NAMALWA (cell line): ENCODE measurements at regions not wholly inside any gene's neighbourhood (a gene's known extent, or its start where the extent isn't known, plus 50 kb on each side); places are given as distances from the start of the nearest gene placed in this dataset.
"Not testable (repeated sequence)": the region's sequence is repeated elsewhere in the genome, so short reads cannot be mapped to it uniquely, and the experiment has no call there.

Experiments
- DNase-seq: peaks from one replicate; pipeline ENCODE4 v3.0.0-alpha.2; 2015; ENCODE audit warnings: low spot score

DNA sequence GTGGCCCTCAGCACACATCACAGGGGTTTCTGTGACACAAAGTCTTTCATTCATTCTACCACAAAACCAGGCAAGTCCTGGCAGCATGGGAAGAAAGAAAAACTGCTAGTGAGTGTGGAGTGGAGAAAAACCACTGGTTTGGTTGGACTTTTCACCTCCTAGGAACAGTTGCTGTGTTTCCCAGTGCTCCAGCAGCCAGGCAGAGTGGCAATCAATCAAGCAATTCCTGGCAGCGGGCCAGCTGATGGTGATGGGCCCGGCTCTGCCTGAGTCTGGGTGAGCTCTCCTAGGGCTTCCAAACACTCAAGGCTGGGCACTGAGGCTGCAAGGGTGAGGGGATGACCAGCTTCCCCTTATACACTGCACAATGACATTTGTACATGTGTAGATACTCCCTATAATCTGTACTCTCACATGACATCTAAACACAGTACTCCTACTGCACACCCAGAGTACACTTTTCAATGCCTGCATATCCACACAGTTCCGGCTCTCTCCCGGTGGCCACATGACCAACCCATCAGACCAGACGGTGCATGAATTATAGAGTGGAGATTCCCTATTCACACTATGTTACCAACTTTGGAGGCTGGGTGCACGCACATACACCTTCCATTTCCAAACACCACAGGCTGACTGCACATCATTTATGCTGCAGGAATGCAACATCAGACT is 156.6 kb downstream of the UNC5CL start:
- DNase-seq = no peak

DNA sequence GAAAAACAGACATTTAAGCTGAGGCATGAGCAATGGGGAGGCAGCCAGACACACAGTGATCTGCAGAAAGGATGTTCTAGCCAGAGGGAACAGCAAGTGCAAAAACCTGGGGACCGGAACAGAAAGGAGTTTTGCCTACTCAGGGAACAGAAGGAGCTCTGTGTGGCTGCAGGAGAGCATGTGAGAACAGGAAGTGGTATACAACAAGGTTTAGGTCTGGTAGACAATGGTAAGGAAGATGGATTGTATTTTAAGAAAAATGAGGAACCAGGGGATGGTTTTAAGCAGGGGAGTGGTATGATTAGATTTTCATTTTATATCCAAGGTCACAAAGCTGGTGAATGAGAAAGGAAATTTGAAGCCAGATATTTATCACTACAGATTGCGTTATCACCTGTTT is 157.5 kb downstream of the UNC5CL start:
- DNase-seq = no peak

DNA sequence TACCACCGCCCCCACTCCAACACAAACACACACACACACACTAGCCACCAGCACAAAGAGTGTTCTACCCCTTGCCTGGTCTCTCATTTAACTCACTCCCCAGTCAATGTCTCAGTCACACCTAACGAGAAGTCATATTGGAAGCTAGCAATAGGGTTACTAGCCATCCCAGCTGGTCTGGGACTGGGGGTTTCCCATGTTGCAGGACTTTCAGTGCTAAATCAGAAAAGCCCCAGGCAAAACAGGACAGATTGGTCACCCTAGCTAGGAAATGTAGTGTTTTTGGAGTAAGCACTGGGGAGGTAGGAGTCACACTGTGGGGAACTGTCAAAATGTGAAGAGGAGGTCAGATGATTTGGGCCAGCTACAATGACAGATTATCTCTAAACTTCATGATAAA is 158.1 kb downstream of the UNC5CL start:
- no peak for DNase-seq

DNA sequence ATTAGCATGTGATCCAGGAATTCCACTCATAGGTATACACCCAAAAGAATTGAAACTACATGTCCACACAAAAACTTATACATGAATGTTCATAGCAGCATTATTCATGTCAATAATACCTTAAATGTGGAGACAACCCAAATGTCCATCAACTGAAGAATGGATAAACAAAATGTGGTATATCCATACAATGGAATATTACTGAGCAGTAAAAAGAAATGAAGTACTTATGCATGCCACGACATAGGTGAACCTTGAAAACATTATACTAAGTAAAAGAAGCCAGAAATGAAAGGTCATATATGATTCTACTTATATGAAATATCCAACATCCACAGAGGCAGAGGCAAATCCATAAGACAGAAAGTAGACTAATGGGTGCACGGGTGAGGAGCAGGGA is 159.9 kb downstream of the UNC5CL start:
- DNase-seq = no peak

DNA sequence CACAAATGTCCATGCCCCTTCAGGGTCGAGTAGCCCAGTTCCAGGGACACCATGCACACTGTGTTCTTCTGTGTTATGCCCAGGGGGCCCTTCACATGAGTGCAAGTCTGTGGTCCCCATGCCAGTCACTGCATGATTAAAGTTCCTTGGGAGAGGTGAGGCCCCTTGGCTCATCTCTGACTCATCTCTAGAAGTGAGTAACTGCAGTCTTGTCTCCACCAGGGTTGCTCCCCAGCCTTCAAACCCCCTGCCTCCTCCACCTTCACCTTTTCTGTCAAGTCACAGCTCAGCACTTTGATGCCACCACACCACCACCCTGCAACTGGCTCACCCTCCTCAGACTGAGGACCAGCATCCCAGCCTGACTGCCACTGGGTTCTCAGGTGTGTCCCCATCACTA is 161.7 kb downstream of the UNC5CL start:
- DNase-seq = no peak

DNA sequence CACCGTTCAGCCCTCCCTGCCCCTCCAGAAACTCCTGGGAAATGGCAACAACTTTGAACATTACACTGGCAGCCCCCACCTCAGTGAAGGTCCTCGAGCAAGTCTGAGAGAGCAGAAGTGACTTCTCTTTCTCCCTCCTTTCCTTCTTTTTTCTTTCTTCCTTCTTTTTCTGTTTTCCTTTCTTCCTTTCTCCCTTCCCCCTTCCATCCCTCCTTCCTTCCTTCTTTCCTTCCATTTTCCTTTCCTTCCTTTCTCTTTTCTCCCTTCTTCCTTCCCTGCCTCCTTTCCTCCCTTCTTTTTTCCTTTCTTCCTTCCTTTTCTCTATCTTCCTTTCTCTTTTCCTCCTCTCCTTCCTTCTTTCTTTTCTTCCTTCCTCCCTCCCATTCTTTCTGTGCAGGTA is 162.7 kb downstream of the UNC5CL start:
- no peak for DNase-seq

DNA sequence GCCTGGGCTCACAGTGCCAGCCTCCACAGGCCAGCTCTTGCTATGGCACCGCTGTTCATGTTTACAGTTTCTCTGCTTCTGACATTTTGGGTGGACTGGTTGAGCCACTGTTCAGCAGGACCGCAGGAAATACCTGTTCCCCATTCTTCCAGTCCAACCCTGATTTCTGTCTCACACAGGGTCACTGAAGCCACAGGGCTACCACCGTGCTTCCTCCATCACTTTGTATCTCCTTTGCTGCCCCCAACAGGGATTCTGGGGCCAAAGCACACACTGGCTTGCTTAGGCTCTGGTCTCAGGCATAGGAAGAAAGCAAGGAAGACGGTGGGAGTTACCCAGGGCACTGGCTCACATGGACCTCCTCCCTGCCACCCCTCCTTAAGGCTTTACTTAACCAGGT is 164.5 kb downstream of the UNC5CL start:
- peak; percentile 29 for DNase-seq

DNA sequence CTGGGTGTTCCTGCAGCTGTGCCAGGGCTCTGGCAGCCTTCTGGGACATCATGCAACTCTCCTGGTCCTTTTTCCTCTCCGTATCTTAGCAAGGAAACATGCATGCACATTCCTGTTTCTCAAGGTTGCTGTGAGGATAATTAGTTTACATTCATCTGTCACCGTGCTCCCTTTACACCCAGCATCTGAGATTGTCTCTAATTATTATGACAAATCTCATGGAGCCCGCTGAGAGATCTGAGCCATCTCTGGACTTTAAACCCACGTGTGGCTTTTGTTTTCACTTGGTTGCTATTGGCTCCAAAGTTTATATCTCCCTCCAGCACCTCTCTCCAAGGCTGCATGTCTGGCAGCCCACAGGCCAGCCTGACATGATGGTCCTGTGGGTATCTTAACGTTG is 167.6 kb downstream of the UNC5CL start:
- DNase-seq = no peak

DNA sequence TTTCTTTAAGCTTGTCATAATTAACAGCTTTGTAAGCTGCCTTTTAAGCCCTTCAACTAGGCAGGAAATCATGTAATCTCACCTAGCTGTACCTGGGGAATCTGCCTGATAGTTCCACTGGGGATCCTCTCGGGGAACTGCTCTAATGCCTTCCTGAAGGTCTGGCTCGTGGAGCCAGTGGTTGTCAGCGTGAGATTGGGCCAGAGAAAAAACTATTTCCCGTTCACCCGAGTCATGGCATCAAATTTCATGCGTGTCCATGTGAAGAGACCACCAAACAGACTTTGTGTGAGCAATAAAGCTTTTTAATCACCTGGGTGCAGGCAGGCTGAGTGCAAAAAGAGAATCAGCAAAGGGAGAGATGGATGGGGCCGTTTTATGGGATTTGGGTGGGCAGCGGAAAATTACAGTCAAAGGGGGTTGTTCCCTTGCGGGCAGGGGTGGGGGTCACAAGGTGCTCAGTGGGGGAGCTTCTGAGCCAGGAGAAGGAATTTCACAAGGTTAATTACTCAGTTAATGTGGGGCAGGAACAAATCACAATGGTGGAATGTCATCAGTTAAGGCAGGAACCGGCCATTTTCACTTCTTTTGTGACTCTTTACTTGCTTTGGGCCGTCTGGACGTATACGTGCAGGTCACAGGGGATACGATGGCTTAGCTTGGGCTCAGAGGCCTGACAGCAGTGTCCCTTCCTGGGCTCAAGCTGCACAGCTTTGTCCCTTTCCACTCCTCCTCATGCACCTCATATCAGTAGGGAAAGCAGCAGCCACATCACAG is 170.7 kb downstream of the UNC5CL start:
- DNase-seq = not testable (repeated sequence)

DNA sequence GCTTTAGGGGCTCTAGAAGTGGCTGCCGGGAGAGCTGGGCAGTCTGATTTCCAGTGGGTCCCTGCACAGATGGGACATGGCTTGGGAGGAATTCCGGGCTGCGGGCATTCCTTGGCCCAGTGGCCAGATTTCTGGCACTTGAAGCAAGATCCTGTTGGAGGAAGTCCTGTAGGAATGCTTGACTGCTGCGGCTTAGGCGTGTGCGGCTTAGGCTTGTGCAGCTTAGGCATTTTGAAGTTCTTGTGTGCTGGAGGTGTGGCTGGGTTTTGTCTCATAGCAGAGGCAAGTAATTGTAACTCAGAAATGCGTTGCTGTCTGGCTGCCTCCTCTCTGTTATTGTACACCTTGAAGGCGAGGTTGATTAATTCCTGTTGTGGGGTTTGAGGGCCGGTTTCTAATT is 171.5 kb downstream of the UNC5CL start:
- not testable (repeated sequence) for DNase-seq

DNA sequence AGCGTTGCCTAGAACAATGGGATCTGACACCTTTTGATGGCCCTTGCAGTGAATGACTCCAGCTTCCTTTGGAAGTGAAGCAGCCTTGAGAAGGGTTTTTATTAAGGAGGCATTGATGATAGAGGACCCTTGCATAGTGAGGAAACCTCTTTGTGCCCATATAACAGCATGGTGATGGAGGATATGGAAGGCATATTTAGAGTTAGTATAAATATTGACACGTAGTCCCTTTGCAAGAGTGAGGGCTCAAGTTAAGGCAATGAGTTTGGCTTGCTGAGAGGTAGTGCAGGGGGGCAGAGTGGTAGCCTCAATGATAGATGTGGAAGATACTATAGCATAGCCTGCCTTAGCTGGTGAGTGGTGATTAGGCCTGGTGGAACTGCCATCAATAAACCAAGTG is 173.8 kb downstream of the UNC5CL start:
- not testable (repeated sequence) for DNase-seq

DNA sequence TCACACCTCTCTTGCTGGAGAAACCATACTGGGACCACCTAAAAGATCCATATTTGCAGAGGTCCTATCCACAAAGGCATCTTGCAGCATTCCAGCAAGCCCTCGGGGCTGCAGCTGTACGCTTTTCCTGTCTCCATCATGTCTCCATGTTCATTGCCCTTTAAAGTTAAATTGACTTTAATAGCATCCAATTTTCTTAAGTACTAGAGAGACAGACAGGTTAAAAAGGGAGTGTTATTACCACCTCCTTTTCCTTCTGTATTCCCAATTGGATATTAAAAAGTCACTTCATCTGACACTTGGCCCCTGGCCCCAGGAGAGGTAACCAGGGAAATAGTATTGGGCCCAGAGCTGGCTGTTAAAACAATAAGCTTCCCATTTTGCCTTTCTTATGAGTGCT is 178.6 kb downstream of the UNC5CL start:
- no peak for DNase-seq

DNA sequence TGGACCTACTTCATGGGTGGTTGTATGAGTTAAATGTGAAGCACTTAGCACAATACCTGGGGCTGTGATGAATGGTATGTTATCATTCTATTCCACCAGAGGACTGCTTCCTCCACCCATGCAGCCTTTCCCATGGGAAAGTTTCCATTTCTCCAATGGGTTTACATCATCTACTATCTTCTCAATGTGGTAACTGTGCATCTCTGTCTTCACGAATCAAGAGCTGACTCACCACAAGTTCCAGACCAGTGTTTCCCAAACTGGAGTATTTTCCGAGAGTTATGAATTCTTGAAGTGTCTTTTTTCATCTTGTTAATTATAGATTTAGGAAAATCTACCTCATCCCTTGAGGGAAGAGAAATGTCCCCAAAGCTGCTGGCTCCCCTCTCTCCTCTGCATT is 182.8 kb downstream of the UNC5CL start:
- DNase-seq = no peak

DNA sequence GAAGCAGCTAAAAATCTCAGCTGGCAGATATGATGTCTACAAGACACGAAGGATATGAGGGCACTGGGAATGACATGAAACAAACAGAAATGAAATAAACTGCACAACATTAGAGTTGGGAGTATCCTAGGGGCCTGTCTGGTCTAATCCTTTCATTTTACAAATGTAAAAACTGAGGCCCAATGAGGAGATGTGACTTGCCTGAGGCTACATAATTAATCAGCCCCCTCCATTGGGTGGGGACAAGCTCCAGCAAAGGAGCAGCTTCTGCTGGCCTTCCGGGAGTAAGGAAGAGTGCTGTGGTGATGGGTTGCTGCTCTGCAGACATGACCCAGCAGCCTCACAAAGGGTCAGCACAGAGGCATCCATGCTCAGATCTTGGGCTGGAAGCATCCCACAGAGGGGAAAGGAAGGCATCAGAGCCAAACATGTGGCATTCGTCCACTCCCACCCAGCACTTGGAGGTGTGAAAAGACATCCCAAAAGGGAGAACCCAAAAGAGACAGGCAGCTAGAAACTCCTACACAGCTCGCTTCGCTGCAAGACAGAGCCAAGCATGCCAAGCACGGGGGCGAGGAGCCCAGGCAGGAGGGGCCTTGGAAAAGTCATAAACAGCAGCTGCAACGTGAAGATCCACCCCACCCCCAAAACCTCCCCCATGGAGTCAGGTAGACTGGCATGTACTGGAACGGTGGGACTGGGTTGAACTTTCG is 183.7 kb downstream of the UNC5CL start:
- no peak for DNase-seq

DNA sequence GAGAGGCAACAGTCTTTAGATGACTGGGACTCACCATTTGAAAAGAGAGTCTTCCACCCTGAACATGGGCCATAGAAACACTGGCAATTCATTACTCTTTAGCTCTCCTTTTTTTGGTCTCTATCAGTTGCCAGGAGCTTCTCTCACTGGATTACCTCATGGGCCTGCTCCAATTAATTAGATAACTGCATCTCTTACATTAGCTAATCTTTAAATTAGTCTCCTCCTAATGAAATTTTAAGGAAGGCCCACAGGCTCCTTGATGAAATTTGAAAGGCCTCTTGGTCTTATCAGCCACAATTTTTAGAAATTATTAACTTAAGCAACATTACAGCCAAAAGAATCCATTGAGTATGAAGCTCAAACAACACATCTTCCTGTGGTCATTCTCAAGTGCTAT is 184.4 kb downstream of the UNC5CL start:
- DNase-seq = no peak

DNA sequence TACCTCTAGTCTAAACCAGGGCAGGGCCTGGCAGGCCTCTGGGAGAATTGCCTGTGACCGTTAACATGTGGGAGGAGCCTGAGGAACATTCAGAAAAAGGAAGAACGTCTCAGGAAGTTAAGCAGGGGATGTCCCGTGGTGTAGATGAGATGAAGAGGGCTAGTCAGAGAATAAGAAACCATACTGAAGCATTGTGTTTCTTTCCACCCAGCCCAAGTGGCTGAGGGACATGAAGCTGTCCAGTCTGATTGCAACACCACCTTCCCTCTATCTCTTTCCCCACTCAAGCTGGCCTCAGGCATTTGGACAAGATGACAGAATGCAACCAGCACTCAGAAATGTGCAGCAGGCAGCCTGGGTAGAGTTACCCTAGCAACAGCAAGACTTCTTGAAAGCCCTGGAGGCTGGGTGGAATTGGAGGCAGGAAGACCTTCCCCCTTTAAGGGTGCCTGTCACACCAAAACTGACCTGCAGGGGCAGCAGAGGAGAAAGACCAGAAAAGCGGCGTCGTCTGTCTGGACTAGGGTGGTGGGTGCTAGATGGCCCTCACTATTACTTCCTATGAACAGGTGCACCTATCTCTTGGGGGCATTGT is 186.1 kb downstream of the UNC5CL start:
- DNase-seq = peak; percentile 44

DNA sequence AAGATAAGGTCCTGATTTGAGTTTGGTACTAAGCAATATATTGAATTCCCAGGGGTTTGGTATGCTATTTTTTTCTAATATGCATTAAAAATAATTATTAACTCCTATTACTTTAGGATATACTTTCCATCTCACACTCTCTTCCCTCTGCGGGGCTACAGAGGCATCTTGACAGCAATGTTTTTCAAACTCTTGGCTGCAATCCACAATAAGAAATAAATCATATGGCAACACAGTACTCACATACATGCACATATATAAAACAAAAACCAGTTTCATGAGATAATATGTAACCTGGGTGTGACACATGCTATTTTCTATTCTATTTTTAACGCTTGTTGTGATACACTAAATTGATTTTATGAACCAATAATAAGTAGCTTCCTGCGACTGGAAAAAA is 189.5 kb downstream of the UNC5CL start:
- DNase-seq = no peak

DNA sequence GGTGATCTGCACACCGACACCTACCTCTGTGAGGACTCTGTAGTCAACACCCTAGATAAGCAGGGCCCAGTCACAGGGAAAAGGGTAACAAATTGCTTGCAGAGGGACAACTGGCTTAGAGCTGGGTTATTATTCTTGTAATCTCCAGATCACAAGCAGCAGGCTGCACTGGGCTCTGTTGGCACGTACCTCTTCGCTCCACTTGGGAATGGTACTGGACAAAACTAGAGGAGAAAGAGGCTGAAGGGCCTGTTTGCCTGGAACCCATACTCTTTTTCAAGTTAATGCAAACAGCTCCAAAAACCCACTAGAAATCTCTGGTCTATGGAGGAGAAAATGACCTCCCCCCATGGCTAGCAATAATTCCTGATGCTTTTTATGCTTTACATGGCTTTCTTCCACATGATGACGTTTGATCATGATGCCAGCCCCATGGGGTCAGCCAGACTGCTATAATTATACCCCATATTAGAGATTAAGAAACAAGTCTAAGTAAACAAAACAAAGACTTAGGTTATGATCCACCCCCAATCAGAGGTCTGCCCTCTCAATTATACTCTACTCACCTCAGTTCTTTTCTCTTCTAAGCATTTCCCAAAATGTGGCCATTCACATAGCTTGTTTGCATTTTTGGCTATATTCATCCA is 190.0 kb downstream of the UNC5CL start:
- DNase-seq = no peak

DNA sequence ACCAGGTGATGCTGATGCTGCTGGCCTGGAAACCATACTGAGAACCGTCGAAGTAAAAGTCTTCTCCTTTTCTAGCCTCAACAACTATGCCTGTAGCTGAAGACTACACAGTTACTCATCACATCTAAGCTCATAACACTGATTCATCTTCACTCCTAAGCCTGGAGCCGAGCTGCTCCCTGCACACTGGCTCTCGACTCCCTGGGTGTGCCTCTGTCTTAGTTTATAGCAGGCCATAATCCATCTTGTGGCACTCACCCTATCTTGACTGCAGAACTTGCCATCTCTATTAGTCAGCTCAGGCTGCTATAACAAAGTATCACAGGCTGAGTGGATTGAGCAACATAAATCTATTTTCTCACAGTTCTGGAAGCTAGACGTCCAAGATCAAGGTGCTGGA is 191.0 kb downstream of the UNC5CL start:
- no peak for DNase-seq

DNA sequence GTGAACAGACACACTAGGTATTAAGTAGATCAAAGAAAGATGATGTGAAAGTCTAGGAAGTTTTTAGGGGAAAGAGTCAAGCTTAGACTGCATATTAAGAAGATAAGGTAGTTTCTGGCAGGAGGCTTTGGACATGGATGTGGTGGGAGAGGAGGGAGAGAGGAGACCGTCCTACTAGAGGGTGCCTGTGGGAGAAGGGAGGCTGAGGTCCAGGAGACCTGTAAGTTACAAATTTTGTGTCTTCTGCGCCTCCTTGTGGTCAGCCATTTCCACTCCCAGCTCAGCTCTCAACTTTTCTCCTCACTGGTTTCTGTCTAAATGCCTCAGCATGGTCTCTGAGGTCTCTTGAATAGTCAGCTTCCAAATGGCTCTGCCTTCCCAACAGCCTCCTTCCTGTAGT is 193.5 kb downstream of the UNC5CL start:
- peak; percentile 68 for DNase-seq

DNA sequence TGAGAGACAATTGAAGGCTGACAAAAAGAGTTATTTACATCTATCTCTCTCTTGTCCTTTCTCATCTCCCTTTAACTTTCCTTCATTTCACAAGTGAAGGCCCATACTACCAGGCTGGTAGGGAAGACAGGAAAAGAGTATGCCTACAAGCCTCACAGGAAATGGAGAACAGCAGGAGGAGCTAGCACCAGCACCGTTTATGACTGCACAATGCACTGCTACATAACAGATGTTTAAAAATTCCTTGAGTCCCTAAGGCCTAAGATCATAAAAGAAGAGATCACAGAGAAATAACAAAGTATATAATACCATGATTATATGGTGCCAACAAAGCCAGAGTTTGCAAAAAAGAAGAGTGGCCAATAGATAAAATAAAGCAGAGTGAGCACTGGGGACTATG is 194.8 kb downstream of the UNC5CL start:
- DNase-seq = no peak

DNA sequence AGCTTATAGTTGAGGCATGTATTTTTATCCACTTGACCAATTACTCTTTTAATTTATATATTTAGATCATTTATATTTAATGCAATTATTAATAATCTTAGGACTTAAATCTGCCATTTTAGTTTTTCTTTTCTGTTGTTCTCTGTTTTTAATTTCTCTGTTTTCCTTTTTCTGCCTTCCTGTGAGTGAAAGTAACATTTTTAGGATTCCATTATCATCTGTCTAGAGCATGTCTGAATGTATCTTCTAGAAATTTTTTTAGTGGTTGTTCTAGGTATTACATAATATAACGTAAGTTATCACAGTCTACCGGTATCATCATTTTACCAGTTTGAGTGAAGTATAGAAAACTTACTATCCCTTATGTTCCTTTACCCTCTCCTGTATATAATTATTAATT is 197.3 kb downstream of the UNC5CL start:
- DNase-seq = no peak
